ENCODE measurements at regions not wholly inside any gene's neighbourhood (a gene's known extent, or its start where the extent isn't known, plus 50 kb on each side); places are given as distances from the start of the nearest gene placed in this dataset.

DNA sequence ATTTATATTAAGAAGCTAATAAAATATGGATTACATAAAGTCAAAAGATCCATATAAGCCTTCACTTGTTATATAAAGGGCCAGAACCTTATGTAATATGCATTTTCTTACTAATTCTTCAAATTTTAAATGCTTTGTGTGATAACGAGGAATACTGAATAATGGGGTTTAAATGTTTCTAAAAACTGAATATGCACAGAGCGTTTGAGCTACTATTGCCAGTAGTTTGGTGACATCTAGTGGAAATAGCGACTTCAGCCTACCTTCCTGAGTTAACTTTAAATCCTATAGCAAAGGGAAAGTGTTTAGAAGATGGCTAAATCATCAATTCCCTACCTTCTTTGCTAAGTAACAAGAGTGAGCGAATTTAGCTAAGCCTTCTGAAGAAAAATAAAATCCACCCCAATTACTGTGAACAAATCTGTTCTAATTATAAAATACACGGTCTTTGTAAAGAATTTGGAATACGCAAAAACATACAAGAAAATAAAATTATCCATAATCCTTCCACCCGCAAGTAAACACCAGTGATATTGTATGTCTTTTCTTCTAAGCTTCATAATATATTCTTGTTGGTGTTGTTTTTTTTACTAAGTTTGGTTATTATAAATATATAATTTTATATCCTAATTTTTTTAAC, 115.5 kb upstream of the G2E3 start:
- no peaks in the 10 kb centered on the region for H3K36me3 Mint-ChIP-seq
- DNase-seq (ENCODE audit: extremely low spot score, unreplicated experiment), result no peak
- no peak overlapping the region for H3K4me3 Mint-ChIP-seq
- no peak overlapping the region for H3K27ac Mint-ChIP-seq
- no peaks in the 10 kb centered on the region for H3K9me3 Mint-ChIP-seq
- H3K27me3 Mint-ChIP-seq, result peaks cover 3% of the 10 kb centered on the region
- TF ChIP-seq, protein P1, sequence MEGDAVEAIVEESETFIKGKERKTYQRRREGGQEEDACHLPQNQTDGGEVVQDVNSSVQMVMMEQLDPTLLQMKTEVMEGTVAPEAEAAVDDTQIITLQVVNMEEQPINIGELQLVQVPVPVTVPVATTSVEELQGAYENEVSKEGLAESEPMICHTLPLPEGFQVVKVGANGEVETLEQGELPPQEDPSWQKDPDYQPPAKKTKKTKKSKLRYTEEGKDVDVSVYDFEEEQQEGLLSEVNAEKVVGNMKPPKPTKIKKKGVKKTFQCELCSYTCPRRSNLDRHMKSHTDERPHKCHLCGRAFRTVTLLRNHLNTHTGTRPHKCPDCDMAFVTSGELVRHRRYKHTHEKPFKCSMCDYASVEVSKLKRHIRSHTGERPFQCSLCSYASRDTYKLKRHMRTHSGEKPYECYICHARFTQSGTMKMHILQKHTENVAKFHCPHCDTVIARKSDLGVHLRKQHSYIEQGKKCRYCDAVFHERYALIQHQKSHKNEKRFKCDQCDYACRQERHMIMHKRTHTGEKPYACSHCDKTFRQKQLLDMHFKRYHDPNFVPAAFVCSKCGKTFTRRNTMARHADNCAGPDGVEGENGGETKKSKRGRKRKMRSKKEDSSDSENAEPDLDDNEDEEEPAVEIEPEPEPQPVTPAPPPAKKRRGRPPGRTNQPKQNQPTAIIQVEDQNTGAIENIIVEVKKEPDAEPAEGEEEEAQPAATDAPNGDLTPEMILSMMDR (conservative IDR thresholded peaks at IDR 0.05), result peak; percentile 84
- peaks cover 5% of the 10 kb centered on the region for H3K4me1 Mint-ChIP-seq (ENCODE audit: unreplicated experiment)

DNA sequence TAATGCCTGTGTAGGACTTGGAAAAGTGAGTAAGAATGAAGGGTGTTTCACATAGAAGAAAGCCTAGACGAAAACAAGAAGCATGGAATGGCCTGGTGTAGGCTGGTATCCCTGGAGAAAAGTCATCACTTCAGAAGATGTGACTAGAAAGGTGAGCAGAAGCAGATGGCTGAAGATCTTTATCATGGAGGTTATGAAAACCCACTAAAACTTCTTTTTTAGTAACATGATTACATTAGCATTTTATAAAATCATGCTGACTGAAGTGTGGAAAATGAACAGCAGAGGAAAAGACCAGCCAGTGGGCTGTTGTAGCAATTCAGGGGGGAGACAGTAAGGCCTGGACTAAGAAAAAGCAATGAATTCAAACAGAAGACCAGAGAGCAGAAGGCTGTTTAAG, 114.5 kb upstream of the G2E3 start:
- no peak overlapping the region for H3K27ac Mint-ChIP-seq
- H3K27me3 Mint-ChIP-seq, result peaks cover 3% of the 10 kb centered on the region
- H3K9me3 Mint-ChIP-seq, result no peaks in the 10 kb centered on the region
- peaks cover 5% of the 10 kb centered on the region for H3K4me1 Mint-ChIP-seq (ENCODE audit: unreplicated experiment)
- no peak overlapping the region for H3K4me3 Mint-ChIP-seq
- TF ChIP-seq, protein P1 (conservative IDR thresholded peaks at IDR 0.05), result no peak
- no peaks in the 10 kb centered on the region for H3K36me3 Mint-ChIP-seq
- DNase-seq (ENCODE audit: extremely low spot score, unreplicated experiment), result no peak

DNA sequence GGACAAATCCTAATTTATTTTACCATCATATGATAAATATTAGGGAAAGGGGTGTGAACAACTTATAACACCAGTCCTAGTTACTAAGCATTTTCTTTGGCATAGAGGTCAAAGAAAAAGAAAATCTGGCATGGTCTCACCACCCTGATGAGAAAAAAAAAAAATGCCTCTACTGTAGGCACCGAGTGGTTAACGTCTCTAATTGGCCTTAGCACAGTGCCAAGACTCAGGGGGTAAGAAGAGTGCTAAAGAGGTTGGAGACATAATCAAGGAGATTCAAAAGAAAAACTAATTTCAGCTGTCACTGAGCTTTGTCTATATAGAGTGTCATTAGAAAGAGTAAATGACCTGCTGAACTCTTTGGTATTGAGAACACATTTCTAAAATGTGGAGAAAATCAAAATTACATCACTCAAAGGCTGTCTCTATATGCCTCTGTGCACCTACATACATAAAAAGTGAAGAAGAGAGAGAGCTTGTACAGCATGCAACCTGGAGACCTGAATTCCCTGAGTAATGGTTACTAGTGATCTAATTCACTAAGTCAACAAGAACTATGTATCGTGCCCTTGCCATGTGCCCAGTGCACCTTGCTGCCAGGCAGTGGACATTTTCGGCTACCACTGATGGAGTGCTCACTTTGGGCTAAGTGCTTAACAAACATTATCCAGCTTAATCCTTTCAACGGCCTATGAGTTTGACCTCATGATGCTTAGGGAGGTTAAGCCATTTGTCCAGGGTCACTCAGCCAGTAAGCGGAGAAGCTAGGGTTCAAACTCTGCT, 113.8 kb upstream of the G2E3 start:
- TF ChIP-seq, protein P1 (conservative IDR thresholded peaks at IDR 0.05), result no peak

DNA sequence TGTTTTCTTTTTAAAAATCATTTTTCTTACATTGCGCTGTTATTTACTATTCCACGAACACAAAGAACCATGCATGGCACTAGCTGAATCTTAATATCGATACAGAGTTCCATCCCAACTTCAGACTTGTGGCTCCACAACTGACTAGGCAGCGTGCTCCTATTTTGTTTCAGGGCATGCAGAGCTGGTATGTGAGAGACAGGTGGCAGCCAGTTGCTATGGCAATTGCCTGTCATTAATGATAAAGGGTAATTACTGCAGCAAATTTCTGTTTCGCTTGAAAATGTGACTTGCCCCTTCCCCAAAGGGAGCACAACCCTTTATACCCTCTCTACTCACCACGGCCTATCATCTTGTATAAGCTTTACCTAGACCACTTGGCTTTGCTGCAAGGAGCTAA, 113.1 kb upstream of the G2E3 start:
- Mint-ChIP-seq H3K36me3 (no peaks in the 10 kb centered on the region), H3K4me1 (ENCODE audit: unreplicated experiment) (peaks cover 11% of the 10 kb centered on the region), H3K27me3 (peaks cover 3% of the 10 kb centered on the region), H3K27ac (no peak overlapping the region), H3K9me3 (no peaks in the 10 kb centered on the region), H3K4me3 (no peak overlapping the region)
- DNase-seq (ENCODE audit: extremely low spot score, unreplicated experiment), result no peak
- TF ChIP-seq, protein P1 (conservative IDR thresholded peaks at IDR 0.05), result no peak

More for the DNA sequence above, 113.8 kb upstream of the G2E3 start:
- Mint-ChIP-seq H3K27me3 (peaks cover 3% of the 10 kb centered on the region), H3K36me3 (no peaks in the 10 kb centered on the region), H3K4me3 (no peak overlapping the region), H3K4me1 (ENCODE audit: unreplicated experiment) (peaks cover 6% of the 10 kb centered on the region), H3K27ac (no peak overlapping the region), H3K9me3 (no peaks in the 10 kb centered on the region)
- DNase-seq (ENCODE audit: extremely low spot score, unreplicated experiment), result no peak

DNA sequence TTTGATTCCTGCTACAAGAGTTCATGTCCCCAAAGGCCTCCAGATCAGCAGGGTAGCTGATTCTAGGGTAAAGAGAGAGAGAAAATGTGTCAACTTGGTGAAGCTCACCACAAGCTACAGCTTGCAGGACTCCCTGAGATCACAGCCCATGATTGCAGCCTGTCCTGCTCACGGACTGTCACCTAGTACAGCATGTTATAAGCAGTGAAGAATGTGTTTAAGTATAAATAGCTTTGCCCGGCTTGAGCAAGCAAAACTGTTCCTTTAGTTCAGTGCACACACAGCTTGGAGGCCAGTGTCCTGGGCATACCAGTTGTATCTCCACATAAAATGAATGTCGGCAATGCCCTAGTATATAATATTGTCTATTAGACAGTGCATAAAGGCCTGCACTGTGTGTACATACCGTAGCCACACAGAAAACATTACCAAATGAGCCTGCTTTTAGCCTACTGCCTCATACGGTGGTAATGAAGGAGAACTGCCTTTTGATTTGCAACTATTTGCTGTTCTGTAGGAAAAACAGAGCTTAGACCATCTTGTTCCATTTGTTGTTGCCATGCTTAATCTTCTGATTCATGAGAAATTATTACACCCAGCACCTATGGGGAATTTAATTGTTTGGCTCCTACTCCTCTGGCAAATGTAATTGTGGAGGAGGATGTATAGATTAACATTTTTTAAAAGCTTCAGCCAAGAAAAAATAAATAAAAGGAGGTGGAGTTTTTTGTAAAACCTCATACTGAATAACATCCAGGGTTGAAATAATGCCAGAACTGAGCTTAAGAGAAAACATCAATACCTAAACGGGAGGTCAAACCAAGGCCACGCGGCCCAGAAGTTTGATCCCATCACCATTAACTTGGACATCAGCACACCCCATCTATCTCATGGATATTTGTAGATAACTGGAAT, 108.1 kb upstream of the G2E3 start:
- H3K4me3 Mint-ChIP-seq, result no peak overlapping the region
- H3K27me3 Mint-ChIP-seq, result no peaks in the 10 kb centered on the region
- DNase-seq (ENCODE audit: extremely low spot score, unreplicated experiment), result no peak
- H3K27ac Mint-ChIP-seq, result no peak overlapping the region
- H3K4me1 Mint-ChIP-seq (ENCODE audit: unreplicated experiment), result peaks cover 5% of the 10 kb centered on the region
- TF ChIP-seq, protein P1 (conservative IDR thresholded peaks at IDR 0.05), result no peak
- no peaks in the 10 kb centered on the region for H3K9me3 Mint-ChIP-seq
- no peaks in the 10 kb centered on the region for H3K36me3 Mint-ChIP-seq

All from type B pancreatic cell (in vitro differentiated cells).